ENCODE measurements at regions not wholly inside any gene's neighbourhood (a gene's known extent, or its start where the extent isn't known, plus 50 kb on each side); places are given as distances from the start of the nearest gene placed in this dataset.
"Not testable (repeated sequence)": the region's sequence is repeated elsewhere in the genome, so short reads cannot be mapped to it uniquely, and the experiment has no call there.

GRCh38 chr1:47688461-47689296 lies 250.8 kb downstream of the FOXD2 start:
- DNase-seq, result no peak

- DNase-seq, result no peak
Observed at GRCh38 chr1:47689894-47690293, 252.1 kb downstream of the FOXD2 start.

- DNase-seq, result no peak
Observed at GRCh38 chr1:47690341-47691250, 252.8 kb downstream of the FOXD2 start.

- DNase-seq, result not testable (repeated sequence)
Observed at GRCh38 chr1:47691293-47691692, 253.4 kb downstream of the FOXD2 start.

- no peak for DNase-seq
Observed at GRCh38 chr1:47692196-47692595, 254.4 kb downstream of the FOXD2 start.

- DNase-seq, result no peak
Observed at GRCh38 chr1:47693115-47693514, 255.3 kb downstream of the FOXD2 start.

- DNase-seq, result no peak
Observed at GRCh38 chr1:47694011-47694890, 256.4 kb downstream of the FOXD2 start.

GRCh38 chr1:47696404-47696736 lies 258.5 kb downstream of the FOXD2 start:
- no peak for DNase-seq

- peak; percentile 82 for DNase-seq
Observed at GRCh38 chr1:47696737-47697441, 259.0 kb downstream of the FOXD2 start.

GRCh38 chr1:47697616-47698335 lies 259.9 kb downstream of the FOXD2 start:
- no peak for DNase-seq

- DNase-seq, result peak; percentile 56
Observed at GRCh38 chr1:47699492-47700235, 261.8 kb downstream of the FOXD2 start.

- no peak for DNase-seq
Observed at GRCh38 chr1:47701283-47701682, 263.4 kb downstream of the FOXD2 start.

- DNase-seq, result peak; percentile 20
Observed at GRCh38 chr1:47701741-47702515, 264.1 kb downstream of the FOXD2 start.

- DNase-seq, result peak; percentile 68
Observed at GRCh38 chr1:47703156-47703825, 265.4 kb downstream of the FOXD2 start.

- DNase-seq, result peak; percentile 62
Observed at GRCh38 chr1:47703981-47704596, 266.2 kb downstream of the FOXD2 start.

- peak; percentile 89 for DNase-seq
Observed at GRCh38 chr1:47705517-47706130, 267.8 kb downstream of the FOXD2 start.

- no peak for DNase-seq
Observed at GRCh38 chr1:47707503-47707902, 269.7 kb downstream of the FOXD2 start.

- DNase-seq, result no peak
Observed at GRCh38 chr1:47708019-47708535, 270.2 kb downstream of the FOXD2 start.
